ENCODE measurements at regions not wholly inside any gene's neighbourhood (a gene's known extent, or its start where the extent isn't known, plus 50 kb on each side); places are given as distances from the start of the nearest gene placed in this dataset.

GRCh38 chr2:7424481-7424880 lies 507.3 kb downstream of the RNF144A start:
- Histone ChIP-seq H3K27me3 (ENCODE audit: control insufficient read depth, insufficient read depth, low read length) (peaks cover 3% of the 10 kb centered on the region), H3K27ac (ENCODE audit: low read length) (no peak overlapping the region), H3K36me3 (ENCODE audit: control insufficient read depth, insufficient read depth, low read length) (no peaks in the 10 kb centered on the region), H3K9me3 (ENCODE audit: control insufficient read depth, low read depth, low read length) (no peaks in the 10 kb centered on the region), H3K4me3 (ENCODE audit: low read length) (no peak overlapping the region), H3K4me1 (ENCODE audit: control insufficient read depth, insufficient read depth, low read length) (peaks cover 3% of the 10 kb centered on the region)
- no peak for DNase-seq
- no CpG with 5 or more reads among the region's 4 CpGs for WGBS (ENCODE audit: insufficient coverage, low lambda C conversion rate)

DNA sequence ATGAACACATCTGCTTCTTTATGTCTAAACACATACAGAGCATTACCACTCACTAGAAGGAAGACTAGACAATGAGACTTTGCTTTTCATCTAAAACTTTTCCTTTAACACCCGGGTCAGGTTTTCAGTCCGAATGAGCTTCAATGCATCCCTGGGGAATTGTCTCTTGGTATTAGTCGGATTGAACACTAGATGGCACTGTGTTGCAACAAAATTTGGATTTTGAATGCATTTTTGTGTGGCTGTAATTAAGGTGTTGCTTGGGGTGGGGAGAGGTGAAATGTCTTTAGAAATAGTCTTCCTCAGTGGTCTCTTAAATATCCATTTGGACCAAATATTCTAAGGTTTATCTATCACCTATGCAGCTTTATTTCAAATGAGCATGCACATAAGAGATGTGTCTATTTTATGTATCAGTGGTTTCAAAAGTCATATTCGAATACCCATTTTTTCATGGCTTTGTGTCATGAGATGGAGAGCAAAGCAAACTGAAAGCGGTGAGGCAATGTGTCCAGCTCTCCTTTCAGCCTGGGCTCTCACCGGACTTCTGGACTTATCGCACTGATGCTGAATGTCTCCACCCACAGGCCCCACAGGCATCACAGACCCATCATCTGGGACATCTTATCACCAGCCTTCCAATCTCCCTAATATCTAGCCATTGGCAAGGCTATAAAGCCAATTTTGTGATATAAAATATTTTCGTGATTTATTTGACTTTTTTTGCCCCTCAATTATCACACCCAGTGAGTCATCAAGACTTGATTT lies 510.3 kb downstream of the RNF144A start:
- no peaks in the 10 kb centered on the region for H3K9me3 ChIP-seq (ENCODE audit: control insufficient read depth, low read depth, low read length)
- H3K36me3 ChIP-seq (ENCODE audit: control insufficient read depth, insufficient read depth, low read length): no peaks in the 10 kb centered on the region
- no peaks in the 10 kb centered on the region for H3K4me1 ChIP-seq (ENCODE audit: control insufficient read depth, insufficient read depth, low read length)
- H3K4me3 ChIP-seq (ENCODE audit: low read length): no peak overlapping the region
- DNase-seq: peak; percentile 35 to 43
- peaks cover 11% of the 10 kb centered on the region for H3K27me3 ChIP-seq (ENCODE audit: control insufficient read depth, insufficient read depth, low read length)
- WGBS (ENCODE audit: insufficient coverage, low lambda C conversion rate): 90% methylated on average over 2 of the region's 8 CpGs
- no peak overlapping the region for H3K27ac ChIP-seq (ENCODE audit: low read length)

- WGBS (ENCODE audit: insufficient coverage, low lambda C conversion rate): no CpG with 5 or more reads among the region's 15 CpGs
- Histone ChIP-seq H3K36me3 (ENCODE audit: control insufficient read depth, insufficient read depth, low read length) (no peaks in the 10 kb centered on the region), H3K27ac (ENCODE audit: low read length) (no peak overlapping the region)
Observed at GRCh38 chr2:7428454-7429204, 511.4 kb downstream of the RNF144A start.

GRCh38 chr2:7429733-7430132 lies 512.5 kb downstream of the RNF144A start:
- WGBS (ENCODE audit: insufficient coverage, low lambda C conversion rate): no CpG with 5 or more reads among the region's 4 CpGs
- no peaks in the 10 kb centered on the region for H3K36me3 ChIP-seq (ENCODE audit: control insufficient read depth, insufficient read depth, low read length)
- H3K9me3 ChIP-seq (ENCODE audit: control insufficient read depth, low read depth, low read length): no peaks in the 10 kb centered on the region
- no peak overlapping the region for H3K27ac ChIP-seq (ENCODE audit: low read length)
- H3K27me3 ChIP-seq (ENCODE audit: control insufficient read depth, insufficient read depth, low read length): peaks cover 14% of the 10 kb centered on the region
- no peaks in the 10 kb centered on the region for H3K4me1 ChIP-seq (ENCODE audit: control insufficient read depth, insufficient read depth, low read length)
- H3K4me3 ChIP-seq (ENCODE audit: low read length): no peak overlapping the region
- no peak for DNase-seq

More at GRCh38 chr2:7428454-7429204, 511.4 kb downstream of the RNF144A start:
- no peak for DNase-seq
- Histone ChIP-seq H3K4me1 (ENCODE audit: control insufficient read depth, insufficient read depth, low read length) (no peaks in the 10 kb centered on the region), H3K4me3 (ENCODE audit: low read length) (no peak overlapping the region), H3K9me3 (ENCODE audit: control insufficient read depth, low read depth, low read length) (no peaks in the 10 kb centered on the region), H3K27me3 (ENCODE audit: control insufficient read depth, insufficient read depth, low read length) (peaks cover 11% of the 10 kb centered on the region)

DNA sequence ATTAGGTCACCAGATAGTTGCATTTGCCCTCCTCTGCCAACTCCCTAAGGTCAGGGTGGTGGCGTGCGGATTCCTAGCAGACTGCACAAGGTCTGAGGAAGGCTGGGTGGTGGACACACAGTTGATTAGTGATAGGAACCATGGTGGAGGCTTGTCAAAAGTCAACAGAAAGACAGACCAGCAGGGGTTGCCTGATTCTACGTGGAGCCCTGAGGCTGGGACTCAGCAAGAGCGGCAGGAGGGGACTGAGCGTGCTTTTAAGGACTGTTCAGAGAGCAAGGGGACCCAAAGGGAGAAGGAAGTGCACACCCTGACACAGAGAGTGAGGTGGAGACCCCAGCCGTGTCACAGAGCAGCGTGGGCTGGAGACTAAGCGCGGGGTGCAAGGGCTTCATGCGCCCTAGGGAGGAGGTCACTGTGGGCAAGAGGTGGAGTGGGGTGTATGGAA lies 513.2 kb downstream of the RNF144A start:
- no peak for DNase-seq
- Histone ChIP-seq H3K36me3 (ENCODE audit: control insufficient read depth, insufficient read depth, low read length) (no peaks in the 10 kb centered on the region), H3K27me3 (ENCODE audit: control insufficient read depth, insufficient read depth, low read length) (peaks cover 14% of the 10 kb centered on the region), H3K4me3 (ENCODE audit: low read length) (no peak overlapping the region), H3K4me1 (ENCODE audit: control insufficient read depth, insufficient read depth, low read length) (no peaks in the 10 kb centered on the region), H3K9me3 (ENCODE audit: control insufficient read depth, low read depth, low read length) (no peaks in the 10 kb centered on the region), H3K27ac (ENCODE audit: low read length) (no peak overlapping the region)
- WGBS (ENCODE audit: insufficient coverage, low lambda C conversion rate): no CpG with 5 or more reads among the region's 10 CpGs

DNA sequence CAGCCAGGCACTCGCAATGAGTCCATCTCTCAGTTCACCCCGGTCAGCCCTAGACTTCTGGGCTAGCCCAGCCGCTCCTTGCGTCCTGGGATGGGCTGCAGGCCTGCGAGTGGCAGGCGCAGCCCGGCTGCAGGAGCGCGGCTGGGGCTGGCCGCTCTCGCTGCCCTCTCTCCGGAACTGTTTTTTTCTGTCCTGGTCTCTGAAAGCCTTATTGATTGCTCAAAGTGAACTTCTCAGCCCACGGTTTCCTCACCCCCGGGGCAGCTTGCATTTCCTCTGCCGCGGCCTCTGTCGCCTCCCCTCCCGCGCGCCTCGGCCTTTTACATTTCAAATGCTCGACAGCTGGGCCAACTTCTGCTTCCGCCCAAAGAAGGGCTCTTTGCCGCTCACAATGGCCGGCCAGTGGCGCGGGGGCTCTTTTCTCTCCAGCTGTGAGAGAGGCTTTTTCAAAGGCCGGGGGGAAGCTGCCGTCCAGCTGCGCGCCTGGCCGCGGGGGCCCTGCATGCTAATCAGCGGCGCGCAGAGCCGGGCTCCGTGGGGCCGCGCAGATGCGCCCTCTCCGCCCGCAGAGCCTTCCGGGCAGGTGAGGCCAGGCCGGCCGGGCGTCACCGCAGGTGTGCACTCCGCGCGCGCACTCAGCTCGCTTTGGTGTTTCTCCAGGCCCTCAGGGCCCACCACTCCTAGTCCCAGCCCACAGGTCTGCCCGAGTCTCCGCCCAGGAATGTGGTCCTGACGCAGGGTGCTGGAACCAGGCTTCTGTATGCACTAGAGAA lies 513.8 kb downstream of the RNF144A start:
- Histone ChIP-seq H3K4me3 (ENCODE audit: low read length) (peak overlapping the region; percentile 30), H3K4me1 (ENCODE audit: control insufficient read depth, insufficient read depth, low read length) (no peaks in the 10 kb centered on the region), H3K27ac (ENCODE audit: low read length) (no peak overlapping the region), H3K36me3 (ENCODE audit: control insufficient read depth, insufficient read depth, low read length) (no peaks in the 10 kb centered on the region), H3K9me3 (ENCODE audit: control insufficient read depth, low read depth, low read length) (no peaks in the 10 kb centered on the region), H3K27me3 (ENCODE audit: control insufficient read depth, insufficient read depth, low read length) (peaks cover 14% of the 10 kb centered on the region)
- WGBS (ENCODE audit: insufficient coverage, low lambda C conversion rate): no CpG with 5 or more reads among the region's 56 CpGs
- DNase-seq: peak; percentile 9 to 60

GRCh38 chr2:7432436-7432835 lies 515.2 kb downstream of the RNF144A start:
- H3K36me3 ChIP-seq (ENCODE audit: control insufficient read depth, insufficient read depth, low read length): no peaks in the 10 kb centered on the region
- no peaks in the 10 kb centered on the region for H3K4me1 ChIP-seq (ENCODE audit: control insufficient read depth, insufficient read depth, low read length)
- H3K27ac ChIP-seq (ENCODE audit: low read length): no peak overlapping the region
- H3K4me3 ChIP-seq (ENCODE audit: low read length): no peak overlapping the region
- H3K9me3 ChIP-seq (ENCODE audit: control insufficient read depth, low read depth, low read length): no peaks in the 10 kb centered on the region
- H3K27me3 ChIP-seq (ENCODE audit: control insufficient read depth, insufficient read depth, low read length): peaks cover 14% of the 10 kb centered on the region
- WGBS (ENCODE audit: insufficient coverage, low lambda C conversion rate): no CpG with 5 or more reads among the region's 4 CpGs
- no peak for DNase-seq

DNA sequence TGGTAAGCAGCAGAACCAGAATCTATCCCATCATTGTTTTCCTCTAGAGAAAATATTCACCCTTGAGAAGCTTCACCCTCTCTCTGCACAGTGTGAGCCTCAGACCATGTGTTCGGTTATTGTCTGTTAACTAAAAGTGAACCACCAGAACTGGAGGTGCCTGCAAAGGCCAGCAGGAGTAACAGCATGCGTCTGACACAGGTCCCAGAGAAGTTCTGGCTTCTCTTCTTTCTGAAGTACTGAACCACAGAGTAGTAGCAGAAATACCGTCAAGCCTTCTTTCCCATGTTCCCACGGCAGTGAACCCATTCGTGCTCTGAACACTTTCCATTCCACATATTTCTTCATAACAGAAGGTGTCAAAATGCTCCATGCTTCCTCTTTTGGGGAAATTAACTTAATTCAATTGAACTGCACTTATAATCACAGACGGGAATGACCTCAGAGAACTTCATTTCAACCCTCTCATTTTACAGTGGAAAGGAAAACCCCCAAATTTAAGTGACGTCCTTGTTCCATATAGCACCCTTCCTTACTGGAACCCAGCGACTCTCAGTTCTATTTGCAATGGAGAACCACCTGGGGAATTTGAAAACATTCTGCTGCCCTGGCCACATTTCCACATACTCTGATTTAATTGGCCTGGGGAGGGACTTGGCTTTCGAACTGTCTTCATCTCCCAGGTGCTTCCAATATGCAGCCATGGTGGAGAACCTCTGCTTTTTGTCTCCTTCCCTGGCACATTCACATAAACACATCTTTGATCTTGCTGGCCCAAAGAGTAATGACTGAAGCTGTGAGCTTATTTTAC lies 519.1 kb downstream of the RNF144A start:
- no peak for DNase-seq
- Histone ChIP-seq H3K27ac (ENCODE audit: low read length) (no peak overlapping the region), H3K36me3 (ENCODE audit: control insufficient read depth, insufficient read depth, low read length) (no peaks in the 10 kb centered on the region), H3K4me1 (ENCODE audit: control insufficient read depth, insufficient read depth, low read length) (no peaks in the 10 kb centered on the region), H3K4me3 (ENCODE audit: low read length) (no peak overlapping the region), H3K27me3 (ENCODE audit: control insufficient read depth, insufficient read depth, low read length) (peaks cover 3% of the 10 kb centered on the region), H3K9me3 (ENCODE audit: control insufficient read depth, low read depth, low read length) (no peaks in the 10 kb centered on the region)
- WGBS (ENCODE audit: insufficient coverage, low lambda C conversion rate): 89% methylated on average over 3 of the region's 9 CpGs

GRCh38 chr2:7437141-7437540 lies 519.9 kb downstream of the RNF144A start:
- Histone ChIP-seq H3K27ac (ENCODE audit: low read length) (no peak overlapping the region), H3K9me3 (ENCODE audit: control insufficient read depth, low read depth, low read length) (no peaks in the 10 kb centered on the region), H3K27me3 (ENCODE audit: control insufficient read depth, insufficient read depth, low read length) (peaks cover 3% of the 10 kb centered on the region), H3K4me1 (ENCODE audit: control insufficient read depth, insufficient read depth, low read length) (no peaks in the 10 kb centered on the region), H3K4me3 (ENCODE audit: low read length) (no peak overlapping the region), H3K36me3 (ENCODE audit: control insufficient read depth, insufficient read depth, low read length) (no peaks in the 10 kb centered on the region)
- no peak for DNase-seq
